ENCODE measurements at regions not wholly inside any gene's neighbourhood (a gene's known extent, or its start where the extent isn't known, plus 50 kb on each side); places are given as distances from the start of the nearest gene placed in this dataset.
"Not testable (repeated sequence)": the region's sequence is repeated elsewhere in the genome, so short reads cannot be mapped to it uniquely, and the experiment has no call there.

- Histone ChIP-seq H3K4me3 (ENCODE audit: low read depth, low read length, poor library complexity, severe bottlenecking) (no peak overlapping the region), H3K79me2 (ENCODE audit: insufficient read depth, low read length) (no peaks in the 10 kb centered on the region), H3K4me1 (ENCODE audit: insufficient read depth, low read length, severe bottlenecking) (no peaks in the 10 kb centered on the region), H3F3A (ENCODE audit: insufficient read depth, low read length) (no peaks in the 10 kb centered on the region), H3K27me3 (ENCODE audit: insufficient read depth, low read length) (no peaks in the 10 kb centered on the region), H3K4me2 (ENCODE audit: low read length) (no peak overlapping the region), H3K9ac (ENCODE audit: low read length) (no peak overlapping the region), H3K27ac (ENCODE audit: low read depth, low read length, poor library complexity, severe bottlenecking) (no peak overlapping the region), H4K20me1 (ENCODE audit: insufficient read depth, low read length) (no peaks in the 10 kb centered on the region), H3K9me3 (ENCODE audit: low read length) (no peaks in the 10 kb centered on the region), H2AFZ (ENCODE audit: low read length) (no peak overlapping the region), H3K36me3 (ENCODE audit: insufficient read depth, low read length) (no peaks in the 10 kb centered on the region), H3K9me2 (ENCODE audit: low read depth, low read length) (no peaks in the 10 kb centered on the region)
- TF ChIP-seq, protein P1, sequence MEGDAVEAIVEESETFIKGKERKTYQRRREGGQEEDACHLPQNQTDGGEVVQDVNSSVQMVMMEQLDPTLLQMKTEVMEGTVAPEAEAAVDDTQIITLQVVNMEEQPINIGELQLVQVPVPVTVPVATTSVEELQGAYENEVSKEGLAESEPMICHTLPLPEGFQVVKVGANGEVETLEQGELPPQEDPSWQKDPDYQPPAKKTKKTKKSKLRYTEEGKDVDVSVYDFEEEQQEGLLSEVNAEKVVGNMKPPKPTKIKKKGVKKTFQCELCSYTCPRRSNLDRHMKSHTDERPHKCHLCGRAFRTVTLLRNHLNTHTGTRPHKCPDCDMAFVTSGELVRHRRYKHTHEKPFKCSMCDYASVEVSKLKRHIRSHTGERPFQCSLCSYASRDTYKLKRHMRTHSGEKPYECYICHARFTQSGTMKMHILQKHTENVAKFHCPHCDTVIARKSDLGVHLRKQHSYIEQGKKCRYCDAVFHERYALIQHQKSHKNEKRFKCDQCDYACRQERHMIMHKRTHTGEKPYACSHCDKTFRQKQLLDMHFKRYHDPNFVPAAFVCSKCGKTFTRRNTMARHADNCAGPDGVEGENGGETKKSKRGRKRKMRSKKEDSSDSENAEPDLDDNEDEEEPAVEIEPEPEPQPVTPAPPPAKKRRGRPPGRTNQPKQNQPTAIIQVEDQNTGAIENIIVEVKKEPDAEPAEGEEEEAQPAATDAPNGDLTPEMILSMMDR (IDR thresholded peaks at IDR 0.05; ENCODE audit: low read length): no peak
- TF ChIP-seq EZH2 (IDR thresholded peaks at IDR 0.05; ENCODE audit: borderline replicate concordance, low read length): no peak
These were observed 1248.9 kb upstream of the EPHA6 start for GRCh38 chr3:95565502-95565901.

DNA sequence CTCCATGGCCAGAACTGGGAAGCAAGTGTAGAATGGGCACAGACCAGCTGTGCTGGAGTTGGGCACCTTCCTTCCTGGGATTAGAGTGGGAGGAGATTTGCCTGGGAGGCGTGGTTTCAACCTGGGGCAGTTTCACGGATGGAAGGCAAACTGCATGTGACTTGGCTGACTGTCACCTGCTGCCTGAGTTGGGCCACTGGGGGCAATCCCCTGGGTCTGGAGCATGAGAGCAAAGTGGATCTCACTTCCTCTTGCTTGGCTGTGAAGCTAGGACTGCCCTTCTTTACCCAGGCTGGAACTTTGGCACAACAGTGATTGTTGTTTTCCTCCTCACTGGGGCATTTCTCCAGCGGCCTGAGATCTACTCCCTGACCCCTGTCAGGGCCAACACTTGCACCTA is 1247.0 kb upstream of the EPHA6 start:
- no peaks in the 10 kb centered on the region for H3K27me3 ChIP-seq (ENCODE audit: insufficient read depth, low read length)
- H3K9me3 ChIP-seq (ENCODE audit: low read length): no peaks in the 10 kb centered on the region
- H3K36me3 ChIP-seq (ENCODE audit: insufficient read depth, low read length): no peaks in the 10 kb centered on the region
- no peak overlapping the region for H3K9ac ChIP-seq (ENCODE audit: low read length)
- no peaks in the 10 kb centered on the region for H3K4me1 ChIP-seq (ENCODE audit: insufficient read depth, low read length, severe bottlenecking)
- H2AFZ ChIP-seq (ENCODE audit: low read length): no peak overlapping the region
- no peak for TF ChIP-seq EZH2 (IDR thresholded peaks at IDR 0.05; ENCODE audit: borderline replicate concordance, low read length)
- H3K79me2 ChIP-seq (ENCODE audit: insufficient read depth, low read length): no peaks in the 10 kb centered on the region
- no peaks in the 10 kb centered on the region for H3K9me2 ChIP-seq (ENCODE audit: low read depth, low read length)
- H3K27ac ChIP-seq (ENCODE audit: low read depth, low read length, poor library complexity, severe bottlenecking): no peak overlapping the region
- no peaks in the 10 kb centered on the region for H4K20me1 ChIP-seq (ENCODE audit: insufficient read depth, low read length)
- no peaks in the 10 kb centered on the region for H3F3A ChIP-seq (ENCODE audit: insufficient read depth, low read length)
- H3K4me3 ChIP-seq (ENCODE audit: low read depth, low read length, poor library complexity, severe bottlenecking): no peak overlapping the region
- no peak overlapping the region for H3K4me2 ChIP-seq (ENCODE audit: low read length)

- Histone ChIP-seq H3K27me3 (ENCODE audit: insufficient read depth, low read length) (no peaks in the 10 kb centered on the region), H3F3A (ENCODE audit: insufficient read depth, low read length) (no peaks in the 10 kb centered on the region), H3K4me3 (ENCODE audit: low read depth, low read length, poor library complexity, severe bottlenecking) (no peak overlapping the region), H3K79me2 (ENCODE audit: insufficient read depth, low read length) (no peaks in the 10 kb centered on the region), H3K9ac (ENCODE audit: low read length) (no peak overlapping the region), H3K36me3 (ENCODE audit: insufficient read depth, low read length) (no peaks in the 10 kb centered on the region), H3K9me3 (ENCODE audit: low read length) (no peaks in the 10 kb centered on the region), H3K27ac (ENCODE audit: low read depth, low read length, poor library complexity, severe bottlenecking) (no peak overlapping the region), H3K4me1 (ENCODE audit: insufficient read depth, low read length, severe bottlenecking) (no peaks in the 10 kb centered on the region), H3K4me2 (ENCODE audit: low read length) (no peak overlapping the region), H2AFZ (ENCODE audit: low read length) (no peak overlapping the region), H3K9me2 (ENCODE audit: low read depth, low read length) (no peaks in the 10 kb centered on the region), H4K20me1 (ENCODE audit: insufficient read depth, low read length) (no peaks in the 10 kb centered on the region)
- no peak for TF ChIP-seq EZH2 (IDR thresholded peaks at IDR 0.05; ENCODE audit: borderline replicate concordance, low read length)
- TF ChIP-seq, protein P1 (IDR thresholded peaks at IDR 0.05; ENCODE audit: low read length): no peak
These were observed 1227.6 kb upstream of the EPHA6 start for GRCh38 chr3:95586754-95587153.

DNA sequence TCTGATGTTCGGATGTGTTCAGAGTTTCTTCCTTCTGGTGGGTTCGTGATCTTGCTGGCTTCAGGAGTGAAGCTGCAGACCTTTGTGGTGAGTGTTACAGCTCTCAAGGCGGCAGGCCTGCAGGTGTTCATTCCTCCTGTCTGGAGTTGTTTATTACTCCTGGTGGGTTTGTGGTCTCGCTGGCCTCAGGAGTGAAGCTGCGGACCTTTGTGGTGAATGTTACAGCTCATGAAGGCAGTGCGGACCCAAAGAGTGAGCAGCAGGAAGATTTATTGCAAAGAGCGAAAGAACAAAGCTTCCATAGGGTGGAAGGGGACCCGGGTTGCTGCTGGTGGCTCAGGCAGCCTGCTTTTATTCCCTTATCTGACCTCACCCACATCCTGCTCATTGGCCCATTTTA is 1226.8 kb upstream of the EPHA6 start:
- not testable (repeated sequence) for H3K36me3 ChIP-seq (ENCODE audit: insufficient read depth, low read length); H3F3A ChIP-seq (ENCODE audit: insufficient read depth, low read length); H3K27me3 ChIP-seq (ENCODE audit: insufficient read depth, low read length); H3K9me3 ChIP-seq (ENCODE audit: low read length); H3K79me2 ChIP-seq (ENCODE audit: insufficient read depth, low read length); H3K4me2 ChIP-seq (ENCODE audit: low read length); H3K27ac ChIP-seq (ENCODE audit: low read depth, low read length, poor library complexity, severe bottlenecking); H4K20me1 ChIP-seq (ENCODE audit: insufficient read depth, low read length); H3K9ac ChIP-seq (ENCODE audit: low read length); H3K4me3 ChIP-seq (ENCODE audit: low read depth, low read length, poor library complexity, severe bottlenecking); H3K9me2 ChIP-seq (ENCODE audit: low read depth, low read length); H3K4me1 ChIP-seq (ENCODE audit: insufficient read depth, low read length, severe bottlenecking); H2AFZ ChIP-seq (ENCODE audit: low read length)
